ENCODE measurements at regions not wholly inside any gene's neighbourhood (a gene's known extent, or its start where the extent isn't known, plus 50 kb on each side); places are given as distances from the start of the nearest gene placed in this dataset.

DNA sequence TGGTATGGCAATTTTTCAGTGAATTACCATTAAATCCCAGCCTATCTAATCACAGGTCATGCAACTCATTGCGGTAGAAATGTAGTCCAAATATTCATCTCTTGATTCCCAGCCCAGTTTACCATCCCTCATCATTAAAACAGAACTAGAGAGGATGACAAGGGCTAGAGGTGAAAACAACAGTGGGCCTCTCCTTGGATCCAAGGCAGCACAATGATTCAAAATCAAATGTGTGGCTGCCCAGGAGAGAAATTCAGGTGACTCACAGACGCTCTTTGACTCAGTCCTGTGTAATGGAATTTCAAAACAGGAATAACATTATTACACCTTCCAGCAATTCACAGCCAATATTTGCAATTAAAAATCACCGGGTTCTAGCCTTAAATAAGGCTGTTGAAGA lies 246.5 kb downstream of the TBL1XR1 start:
- ATAC-seq (no peak), DNase-seq (no peak)
- H3K9me3 ChIP-seq = no peaks in the 10 kb centered on the region
- H3K36me3 ChIP-seq (ENCODE audit: low read depth) = no peaks in the 10 kb centered on the region
- intact Hi-C loops (cut with DNase I, micrococcal nuclease) = no loop called here
- TF ChIP-seq, protein P1, sequence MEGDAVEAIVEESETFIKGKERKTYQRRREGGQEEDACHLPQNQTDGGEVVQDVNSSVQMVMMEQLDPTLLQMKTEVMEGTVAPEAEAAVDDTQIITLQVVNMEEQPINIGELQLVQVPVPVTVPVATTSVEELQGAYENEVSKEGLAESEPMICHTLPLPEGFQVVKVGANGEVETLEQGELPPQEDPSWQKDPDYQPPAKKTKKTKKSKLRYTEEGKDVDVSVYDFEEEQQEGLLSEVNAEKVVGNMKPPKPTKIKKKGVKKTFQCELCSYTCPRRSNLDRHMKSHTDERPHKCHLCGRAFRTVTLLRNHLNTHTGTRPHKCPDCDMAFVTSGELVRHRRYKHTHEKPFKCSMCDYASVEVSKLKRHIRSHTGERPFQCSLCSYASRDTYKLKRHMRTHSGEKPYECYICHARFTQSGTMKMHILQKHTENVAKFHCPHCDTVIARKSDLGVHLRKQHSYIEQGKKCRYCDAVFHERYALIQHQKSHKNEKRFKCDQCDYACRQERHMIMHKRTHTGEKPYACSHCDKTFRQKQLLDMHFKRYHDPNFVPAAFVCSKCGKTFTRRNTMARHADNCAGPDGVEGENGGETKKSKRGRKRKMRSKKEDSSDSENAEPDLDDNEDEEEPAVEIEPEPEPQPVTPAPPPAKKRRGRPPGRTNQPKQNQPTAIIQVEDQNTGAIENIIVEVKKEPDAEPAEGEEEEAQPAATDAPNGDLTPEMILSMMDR (IDR thresholded peaks at IDR 0.05) = no peak
- no peaks in the 10 kb centered on the region for H3K4me1 ChIP-seq (ENCODE audit: low read depth)
- H3K4me3 ChIP-seq = no peak overlapping the region

DNA sequence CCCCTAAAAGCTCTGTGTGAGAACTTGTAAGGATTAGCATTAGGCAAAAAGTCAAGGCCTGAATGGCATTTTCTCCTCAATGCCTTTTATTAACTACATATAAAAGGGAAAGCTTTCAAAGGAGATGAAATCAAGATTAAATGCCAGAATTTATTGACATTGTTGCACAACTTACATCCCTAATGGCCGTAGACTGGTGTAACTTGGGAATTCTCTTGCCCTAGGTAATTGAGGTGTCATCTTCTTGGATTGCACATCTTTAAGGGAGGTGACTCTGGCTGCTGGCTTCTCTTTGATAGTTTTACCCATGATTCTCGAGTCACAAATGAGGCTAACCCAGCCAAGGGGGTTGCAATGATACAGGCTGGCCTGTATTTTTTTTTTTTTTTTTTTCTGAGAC lies 249.1 kb downstream of the TBL1XR1 start:
- Histone ChIP-seq H3K4me3 (no peak overlapping the region), H3K9me3 (no peaks in the 10 kb centered on the region), H3K4me1 (ENCODE audit: low read depth) (no peaks in the 10 kb centered on the region), H3K36me3 (ENCODE audit: low read depth) (no peaks in the 10 kb centered on the region)
- TF ChIP-seq, protein P1 (IDR thresholded peaks at IDR 0.05) = no peak
- intact Hi-C loops (cut with DNase I, micrococcal nuclease) = no loop called here
- DNase-seq (no peak), ATAC-seq (no peak)

- Histone ChIP-seq H3K36me3 (ENCODE audit: low read depth) (no peaks in the 10 kb centered on the region), H3K4me3 (no peak overlapping the region), H3K9me3 (no peaks in the 10 kb centered on the region), H3K4me1 (ENCODE audit: low read depth) (no peaks in the 10 kb centered on the region)
- intact Hi-C loops (cut with DNase I, micrococcal nuclease) = no loop called here
- TF ChIP-seq, protein P1 (IDR thresholded peaks at IDR 0.05) = no peak
- no peak for DNase-seq
- no peak for ATAC-seq
Observed at GRCh38 chr3:176946202-176946601, 251.1 kb downstream of the TBL1XR1 start.

- Histone ChIP-seq H3K4me3 (no peak overlapping the region), H3K4me1 (ENCODE audit: low read depth) (no peaks in the 10 kb centered on the region), H3K9me3 (no peaks in the 10 kb centered on the region), H3K36me3 (ENCODE audit: low read depth) (no peaks in the 10 kb centered on the region)
- DNase-seq (no peak), ATAC-seq (no peak)
- intact Hi-C loops (cut with DNase I, micrococcal nuclease) = no loop called here
- TF ChIP-seq, protein P1 (IDR thresholded peaks at IDR 0.05) = no peak
Observed at GRCh38 chr3:176942305-176942704, 255.0 kb downstream of the TBL1XR1 start.

DNA sequence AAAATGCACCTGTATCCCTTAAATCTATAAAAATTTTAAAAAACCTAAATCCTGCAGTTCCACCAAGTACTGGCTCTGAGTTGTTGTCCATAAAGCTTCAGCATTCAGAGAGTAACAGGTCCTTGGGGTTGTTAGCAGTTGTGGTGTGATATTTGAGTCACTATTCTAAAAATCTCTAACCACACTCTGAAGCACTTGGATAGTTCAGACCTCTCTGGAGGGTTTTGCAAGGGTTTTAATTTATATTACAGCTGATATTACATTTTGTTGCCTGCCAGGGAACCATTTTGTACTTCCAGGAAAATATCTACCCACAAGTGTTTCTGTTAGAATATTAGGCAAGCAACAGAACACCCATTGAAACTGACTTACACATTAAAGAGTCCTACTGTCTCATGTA lies 255.6 kb downstream of the TBL1XR1 start:
- TF ChIP-seq, protein P1 (IDR thresholded peaks at IDR 0.05) = no peak
- no peaks in the 10 kb centered on the region for H3K4me1 ChIP-seq (ENCODE audit: low read depth)
- no peaks in the 10 kb centered on the region for H3K36me3 ChIP-seq (ENCODE audit: low read depth)
- ATAC-seq (no peak), DNase-seq (no peak)
- no peak overlapping the region for H3K4me3 ChIP-seq
- no peaks in the 10 kb centered on the region for H3K9me3 ChIP-seq
- intact Hi-C loops (cut with DNase I, micrococcal nuclease) = no loop called here

Measured in mucosa of descending colon (tissue), 3 donors.